Stimulated activated CD4-positive, alpha-beta T cell treated with anti-CD3 and anti-CD28 coated beads, Interleukin-12 subunit alpha, Interleukin-12 subunit beta, amount 100 ng/mL, for 4 hours (primary cell): ENCODE measurements at regions not wholly inside any gene's neighbourhood (a gene's known extent, or its start where the extent isn't known, plus 50 kb on each side); places are given as distances from the start of the nearest gene placed in this dataset.
A peak's percentile ranks its signal among the peaks of the same experiment; 100 is the strongest.

Experiments used
- DNase-seq: peaks from one replicate; pipeline ENCODE4 v3.0.0-alpha.2; 2020

DNA sequence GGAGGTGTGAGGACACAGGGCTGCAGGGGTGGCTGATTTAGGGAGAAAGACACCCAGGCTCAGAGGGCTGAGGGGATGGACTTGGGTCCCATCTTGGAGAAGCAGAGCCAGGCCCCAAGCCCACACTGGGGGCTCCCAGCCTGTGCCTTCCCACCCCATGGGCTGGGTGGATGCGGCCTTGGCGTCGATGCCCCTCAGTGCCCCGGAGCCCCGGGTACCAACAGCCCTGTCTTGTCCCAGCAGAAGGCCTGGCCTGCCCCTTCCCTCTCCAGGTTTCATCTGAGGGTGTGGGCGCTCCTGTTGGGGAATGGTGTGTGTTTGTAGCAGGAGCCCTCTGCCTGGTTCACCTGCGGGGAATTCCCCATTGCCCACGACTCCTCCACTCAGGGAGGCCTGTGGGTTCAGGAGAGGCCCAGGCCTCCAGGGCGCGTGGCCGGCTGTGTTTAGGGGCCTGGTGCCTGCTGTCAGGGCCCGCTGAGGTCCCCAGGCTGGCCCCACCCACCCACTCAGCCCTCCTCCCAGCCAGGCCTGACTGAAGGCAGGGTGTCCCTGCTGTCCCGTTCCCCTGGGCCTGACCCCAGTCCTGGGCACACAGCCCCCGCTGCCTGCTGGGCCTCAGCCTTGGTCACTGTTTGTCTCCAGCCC lies 51.1 kb upstream of the BEGAIN start:
- no peak for DNase-seq

DNA sequence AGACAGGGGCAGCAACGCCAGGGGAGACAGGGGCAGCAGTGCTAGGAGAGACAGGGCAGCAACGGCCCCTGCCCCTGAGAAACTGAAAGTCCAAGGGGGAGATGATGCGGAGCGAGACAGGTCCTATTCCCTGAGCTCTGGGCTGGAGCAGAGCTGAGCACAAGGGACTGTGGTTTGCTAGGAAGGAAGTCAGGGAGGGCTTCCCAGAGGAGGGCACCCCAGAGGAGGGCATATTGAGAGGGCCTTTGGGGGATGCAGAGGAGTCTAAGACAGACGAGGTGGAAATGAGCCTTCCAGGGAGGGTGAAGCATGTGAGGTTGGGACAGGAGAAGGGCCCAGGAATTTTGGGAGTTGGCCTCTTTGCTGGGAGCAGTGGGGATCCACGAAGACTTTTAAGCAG lies 52.1 kb upstream of the BEGAIN start:
- no peak for DNase-seq

DNA sequence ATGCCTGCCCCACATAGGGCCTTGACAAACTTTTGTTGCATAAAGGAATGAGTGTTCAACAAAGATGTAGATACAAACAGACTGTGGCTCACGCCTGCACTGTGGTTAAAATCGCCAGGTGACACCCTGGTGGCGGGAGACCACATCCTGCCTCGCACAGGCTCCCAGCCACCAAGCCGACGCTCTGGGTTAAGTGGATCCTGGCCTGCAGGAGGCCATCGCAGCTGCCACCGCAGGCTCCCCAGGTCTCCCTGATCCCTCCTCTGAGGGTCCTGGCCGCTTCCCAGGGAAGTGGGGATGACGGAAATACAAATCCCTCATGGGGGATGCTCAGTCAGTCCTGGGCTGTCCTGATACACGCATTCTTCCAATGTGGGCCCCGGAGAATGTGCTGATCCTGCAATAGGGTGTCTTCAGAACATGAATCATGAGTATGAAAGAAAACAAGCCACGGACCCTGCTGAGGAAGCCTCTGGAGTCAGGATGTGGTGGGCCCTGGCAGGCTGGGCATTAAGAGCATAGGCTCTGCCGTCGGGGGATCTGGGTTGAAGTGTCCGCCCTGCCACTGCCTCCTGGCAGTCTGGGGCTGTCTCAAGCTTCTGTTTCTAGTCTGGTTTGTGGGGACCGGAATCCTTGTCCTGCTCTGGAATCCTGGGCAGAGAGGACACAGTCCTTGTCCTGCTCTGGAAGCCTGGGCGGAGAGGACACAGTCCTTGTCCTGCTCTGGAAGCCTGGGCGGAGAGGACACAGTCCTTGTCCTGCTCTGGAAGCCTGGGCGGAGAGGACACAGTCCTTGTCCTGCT lies 53.5 kb upstream of the BEGAIN start:
- peak; percentile 45 for DNase-seq

DNA sequence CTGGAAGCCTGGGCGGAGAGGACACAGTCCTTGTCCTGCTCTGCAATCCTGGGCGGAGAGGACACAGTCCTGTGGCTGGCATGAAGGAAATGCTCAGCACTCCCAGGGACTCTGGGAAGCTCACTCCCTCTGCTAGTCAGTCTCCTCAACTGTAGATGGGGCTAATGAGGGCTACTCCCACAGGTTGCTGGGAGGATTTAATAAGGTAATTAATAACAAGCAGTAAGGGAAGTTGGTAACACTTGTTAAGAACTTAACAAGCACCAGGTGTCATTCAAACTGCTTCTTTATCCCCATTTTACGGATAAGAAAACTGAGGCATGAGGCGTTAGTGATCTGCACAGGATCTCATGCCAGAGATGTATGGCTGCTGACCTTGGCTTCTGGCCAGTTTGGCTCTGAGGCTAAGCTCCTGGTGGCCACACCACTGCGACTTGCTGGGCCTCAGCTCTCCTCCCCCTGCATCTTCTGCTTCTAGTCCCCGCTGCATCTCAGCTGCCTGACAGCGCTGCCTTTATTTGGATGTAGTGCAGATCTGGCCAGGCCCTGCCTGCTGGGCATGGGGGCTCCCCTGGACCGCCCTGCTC lies 54.1 kb upstream of the BEGAIN start:
- no peak for DNase-seq

DNA sequence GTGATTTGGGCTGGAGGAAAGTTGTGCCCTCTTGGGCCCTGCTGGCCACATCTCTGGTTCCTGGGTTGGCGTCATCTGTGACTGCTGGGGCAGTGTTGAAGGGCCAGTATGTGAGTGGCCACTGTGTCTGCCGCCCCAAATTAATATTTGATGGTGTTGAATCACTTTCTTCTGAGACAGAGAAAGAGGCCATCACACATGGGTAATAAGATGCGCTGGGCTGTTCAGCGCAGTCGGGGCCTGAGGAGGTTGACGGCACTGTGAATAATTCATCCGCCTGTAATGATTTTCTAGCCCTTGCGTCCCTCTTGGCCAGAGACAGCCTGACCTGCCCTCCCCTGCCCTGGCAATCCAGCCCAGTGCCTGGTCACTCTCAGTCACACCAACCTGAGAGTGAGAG lies 56.2 kb upstream of the BEGAIN start:
- no peak for DNase-seq

DNA sequence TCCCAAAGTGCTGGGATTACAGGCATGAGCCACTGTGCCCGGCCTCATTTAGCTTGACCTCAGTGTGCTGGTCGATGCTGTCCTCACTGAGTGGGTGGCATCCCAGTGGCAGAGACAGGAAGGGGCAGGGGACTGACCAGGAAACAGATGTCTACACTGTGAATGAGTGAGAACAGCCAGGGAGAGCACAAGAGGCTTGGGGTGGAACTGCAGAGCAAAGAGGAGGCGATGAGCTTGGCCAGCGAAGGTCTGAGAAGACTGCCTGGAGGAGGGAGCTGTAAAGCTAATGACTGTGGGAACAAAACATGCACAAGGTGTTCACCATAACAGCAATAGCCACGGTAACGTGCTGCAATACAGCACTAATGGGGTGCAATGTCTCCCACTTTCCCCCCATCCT lies 57.2 kb upstream of the BEGAIN start:
- DNase-seq = no peak

DNA sequence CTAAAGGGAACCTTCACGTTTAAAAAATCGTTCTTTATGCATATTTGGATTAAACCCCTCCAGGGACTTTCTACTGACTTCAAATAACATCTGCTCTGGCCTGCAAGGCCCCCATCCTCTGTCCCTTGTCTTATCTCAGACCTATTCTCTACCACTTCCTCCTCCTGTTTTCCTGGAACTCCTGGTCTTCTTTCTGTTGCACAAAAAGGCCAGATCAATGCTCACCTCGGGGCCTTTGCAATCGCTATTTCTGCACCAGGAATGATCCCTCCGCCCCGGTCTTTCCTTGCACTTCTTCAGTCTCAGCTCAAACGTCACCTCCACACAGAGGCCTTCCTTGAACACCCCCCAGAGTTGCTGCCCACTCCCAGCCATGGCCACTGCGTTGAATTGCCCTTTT lies 57.6 kb upstream of the BEGAIN start:
- DNase-seq = no peak

DNA sequence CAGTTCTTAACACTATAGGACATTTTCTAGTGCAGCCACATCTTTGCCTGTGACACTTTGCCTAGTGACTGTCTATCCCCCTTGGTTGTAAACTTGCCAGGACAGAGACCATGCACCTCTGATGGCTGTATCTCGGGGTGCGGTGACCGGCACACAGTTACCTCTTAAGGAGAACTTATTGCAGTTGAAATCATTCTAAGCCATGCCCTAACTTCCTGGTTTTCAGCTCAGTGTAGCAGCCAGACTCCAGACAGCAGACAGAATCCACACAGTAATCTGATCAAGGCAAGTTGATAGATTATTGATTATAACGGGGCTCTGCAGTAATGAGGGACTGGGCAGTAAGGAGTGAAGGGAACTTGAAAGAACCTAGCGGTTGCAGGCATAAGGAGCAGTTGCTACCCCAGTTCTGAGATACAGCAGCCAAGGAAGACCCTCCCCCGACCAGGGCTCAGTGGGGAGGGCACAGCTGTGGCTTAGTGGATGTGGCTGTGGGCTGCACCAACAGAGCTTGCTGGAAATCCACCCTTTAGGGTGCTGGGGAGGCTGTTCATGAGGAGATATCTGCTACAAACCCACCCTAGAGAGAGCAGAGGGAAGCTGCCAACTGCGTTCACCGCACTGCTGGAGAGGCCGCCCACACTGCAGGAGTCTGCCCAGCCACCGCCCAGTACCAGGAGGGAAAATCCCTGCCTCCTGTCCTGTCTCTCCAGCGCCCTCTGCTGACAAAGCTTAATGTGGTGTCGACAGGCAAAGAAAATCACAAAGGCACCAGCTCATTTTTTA lies 58.2 kb upstream of the BEGAIN start:
- peak; percentile 86 for DNase-seq

DNA sequence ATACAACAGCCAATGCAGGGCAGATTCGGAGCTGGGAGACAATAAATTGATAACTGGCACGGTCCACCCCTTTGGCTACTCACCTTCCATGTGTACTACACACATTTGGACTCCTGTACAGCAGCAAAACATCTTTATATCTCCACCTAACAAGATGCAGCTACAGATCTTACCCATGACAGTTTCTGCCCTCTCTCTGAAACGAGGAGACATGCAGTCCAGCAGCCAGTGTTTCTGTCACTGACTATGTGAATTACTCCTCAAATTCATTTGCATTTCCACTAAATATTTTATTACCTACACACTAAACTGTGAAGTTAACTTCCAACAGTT lies 58.7 kb upstream of the BEGAIN start:
- no peak for DNase-seq

DNA sequence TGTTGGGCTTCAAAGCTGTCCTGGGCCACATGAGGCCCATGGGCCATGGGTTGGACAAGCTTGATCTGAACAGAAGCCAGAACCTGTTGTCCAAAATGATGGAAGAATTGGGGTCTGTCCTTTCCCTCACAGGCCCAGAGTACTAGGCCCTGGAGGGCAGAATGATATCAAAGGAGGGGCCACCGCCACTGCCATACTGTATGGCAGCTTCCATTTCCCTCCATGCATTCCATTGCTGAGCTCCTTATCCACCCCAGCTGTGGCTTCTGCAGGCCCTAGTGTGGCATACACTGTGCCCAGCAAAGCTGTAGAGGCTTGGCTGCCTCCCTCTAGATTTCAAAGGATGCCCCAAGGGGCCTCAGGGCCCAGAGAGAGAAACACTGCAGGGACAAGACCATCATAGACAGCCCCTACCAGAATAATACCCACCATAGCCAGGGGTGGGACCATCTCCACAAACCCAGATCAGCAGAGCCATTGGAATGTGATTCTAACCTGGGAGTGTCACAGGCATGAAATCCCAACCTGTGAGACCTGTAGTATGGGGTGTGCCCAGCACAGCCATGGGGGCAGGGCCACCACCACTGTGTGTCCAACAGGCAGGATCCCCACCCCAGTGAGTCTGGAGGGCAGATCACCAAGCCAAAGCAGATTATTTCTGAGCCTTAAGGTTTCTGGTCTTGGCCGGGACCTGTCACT lies 61.4 kb upstream of the BEGAIN start:
- no peak for DNase-seq

DNA sequence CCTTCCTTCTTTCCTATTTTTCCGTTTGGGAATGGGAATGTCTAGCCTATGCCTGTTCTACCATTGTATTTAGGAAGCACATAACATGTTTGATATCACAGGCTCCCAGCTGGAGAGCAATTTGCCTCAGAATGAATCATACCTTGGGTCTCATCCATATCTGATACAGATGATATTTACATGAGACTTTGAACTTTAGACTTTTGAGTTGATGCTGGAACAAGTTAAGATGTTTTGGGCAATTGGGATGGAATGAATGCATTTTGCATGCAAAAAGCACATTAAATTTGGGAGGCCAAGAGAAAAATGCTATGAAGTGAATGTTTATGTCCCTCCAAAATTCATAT lies 61.9 kb upstream of the BEGAIN start:
- no peak for DNase-seq

DNA sequence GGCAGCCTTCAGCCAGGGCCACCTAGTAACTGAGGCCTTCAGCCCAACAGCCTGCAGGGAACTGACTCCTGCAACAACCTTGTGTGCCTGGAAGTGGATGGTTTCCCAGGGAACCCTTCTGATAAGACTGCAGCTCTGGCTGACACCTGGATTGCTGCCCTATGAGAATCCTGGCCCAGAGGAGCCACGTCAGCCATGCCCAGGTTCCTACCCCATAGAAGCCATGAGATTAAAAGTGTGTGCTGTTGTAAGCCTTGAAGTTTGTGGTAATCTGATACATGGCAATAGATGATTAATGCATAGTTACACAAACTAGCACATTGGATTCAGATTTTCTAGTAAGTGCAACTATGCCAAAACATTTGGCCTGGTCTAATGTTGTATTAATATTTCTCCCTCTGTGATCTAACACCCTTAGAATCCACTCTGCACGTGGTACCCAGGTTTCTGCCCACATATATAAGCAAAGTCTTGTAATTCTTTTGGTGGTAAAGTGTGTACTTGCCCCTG lies 64.8 kb upstream of the BEGAIN start:
- no peak for DNase-seq

DNA sequence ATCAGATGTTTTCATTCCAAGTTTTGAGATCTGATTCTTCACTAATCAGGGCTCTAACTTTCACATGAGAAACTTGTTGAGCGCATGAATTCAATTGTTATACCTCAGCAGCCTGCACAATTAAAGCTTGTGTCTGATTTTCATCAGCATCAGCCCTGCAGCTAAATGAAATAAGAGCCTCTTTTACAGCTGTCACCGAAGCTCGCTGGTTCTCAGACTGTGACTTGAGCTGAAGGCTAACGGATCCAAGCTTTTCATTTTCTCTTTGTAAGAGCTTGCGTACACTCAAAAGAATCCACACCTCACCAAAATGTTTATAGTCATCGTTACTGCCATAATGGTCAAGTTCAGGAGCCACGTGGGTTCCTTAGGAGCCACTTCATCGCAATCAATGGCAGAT lies 65.5 kb upstream of the BEGAIN start:
- DNase-seq = no peak

DNA sequence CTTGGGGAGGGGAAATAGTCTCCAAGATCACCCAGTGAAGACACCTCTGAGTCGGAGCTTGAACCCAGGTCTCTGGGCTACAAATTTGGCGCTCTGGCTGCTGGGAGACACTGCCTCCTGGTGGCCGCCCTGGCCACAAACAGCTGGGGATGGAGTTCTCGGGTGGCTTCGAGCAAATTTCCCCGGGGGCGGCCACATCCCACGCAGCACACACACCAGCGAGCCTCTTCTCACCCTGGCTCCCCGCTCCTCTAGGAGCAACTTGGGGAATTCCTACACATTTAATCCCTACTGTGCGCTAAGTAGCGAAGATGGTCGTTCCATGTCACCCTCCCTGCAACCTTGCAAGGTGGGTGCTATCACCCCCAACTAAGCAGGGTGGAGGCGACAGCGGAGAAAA lies 66.2 kb upstream of the BEGAIN start:
- DNase-seq = peak; percentile 24

DNA sequence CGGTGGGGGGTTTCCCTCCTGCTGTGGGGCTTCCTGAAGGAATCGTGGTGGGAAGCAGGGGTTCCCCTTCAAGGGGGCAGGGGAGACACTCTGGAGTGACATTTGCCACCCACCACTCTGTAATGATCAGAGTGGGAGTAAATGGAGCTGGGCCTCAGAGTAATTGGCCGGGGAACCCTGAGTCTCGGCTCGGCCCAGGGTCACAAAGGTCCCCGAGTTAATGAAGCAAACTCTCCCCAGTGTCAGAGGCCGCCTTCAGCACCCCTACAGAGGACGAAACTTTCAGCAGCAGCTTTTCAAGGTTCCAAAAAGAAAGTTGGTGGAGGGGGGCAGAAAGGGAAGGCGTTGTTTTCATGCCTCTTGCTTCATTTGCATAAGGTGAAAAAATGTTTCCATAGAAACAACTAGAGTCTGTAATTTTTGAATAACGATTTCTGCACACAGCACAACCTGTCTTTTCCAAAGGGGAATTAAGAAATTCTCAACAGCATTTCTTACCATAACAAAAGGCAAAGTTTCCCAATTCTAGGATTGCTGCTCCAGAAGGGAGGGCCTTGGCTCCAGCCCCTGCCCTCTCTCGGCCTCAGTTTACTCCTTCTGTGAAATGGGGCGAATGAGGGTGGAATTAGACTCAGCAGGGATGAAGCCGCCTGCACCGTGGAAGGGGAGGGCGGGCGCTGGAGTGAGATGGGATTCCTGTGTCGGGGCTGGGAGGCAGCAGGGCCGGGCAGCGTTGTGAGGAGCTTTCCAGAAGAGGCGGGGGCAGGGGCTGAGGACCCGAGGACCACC lies 67.0 kb upstream of the BEGAIN start:
- no peak for DNase-seq

DNA sequence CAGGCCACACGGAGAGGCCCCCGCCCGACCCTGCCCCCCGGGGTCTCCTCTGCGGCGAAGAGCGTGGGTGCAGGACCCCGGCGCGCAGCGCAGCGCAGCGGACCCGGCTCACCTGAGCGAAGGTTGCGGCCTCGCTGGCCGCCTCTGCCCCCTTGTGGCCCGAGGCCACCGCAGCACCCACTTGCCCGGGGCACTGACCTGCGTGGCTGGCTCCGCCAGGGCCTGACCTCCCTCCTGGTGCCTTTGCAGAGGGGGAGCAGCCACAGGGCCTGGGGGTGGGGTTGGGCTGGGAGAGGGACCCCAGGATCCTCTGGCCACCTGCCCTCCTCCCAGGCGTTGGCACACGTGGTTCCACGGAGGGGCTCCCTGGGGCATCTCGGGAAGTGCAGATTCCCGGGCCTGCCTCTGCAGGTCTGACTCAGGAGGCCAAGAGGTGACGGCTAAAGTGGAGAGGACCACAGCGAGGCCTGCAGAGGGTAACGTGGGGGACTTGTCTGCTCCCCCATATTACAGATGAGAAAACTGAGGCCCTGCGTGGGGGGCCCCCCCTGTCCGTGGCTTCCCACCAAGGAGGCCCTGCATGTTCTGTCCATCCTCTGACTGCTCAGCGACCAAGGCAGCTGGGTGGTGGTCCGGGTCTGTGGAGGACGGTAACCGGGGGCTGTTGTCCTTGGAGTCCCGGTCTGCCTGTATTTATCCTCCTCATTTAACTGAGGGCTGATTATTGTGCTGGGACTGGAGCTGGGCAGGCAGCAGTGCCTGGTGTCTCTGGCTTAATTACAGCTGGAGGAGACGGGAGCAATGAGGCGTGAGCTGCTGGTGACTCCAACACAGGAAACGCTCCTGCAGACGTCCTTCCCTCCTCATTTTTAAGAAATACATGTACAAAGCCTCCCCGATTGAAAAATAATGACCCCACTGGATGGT lies 67.9 kb upstream of the BEGAIN start:
- peak; percentile 42 for DNase-seq

DNA sequence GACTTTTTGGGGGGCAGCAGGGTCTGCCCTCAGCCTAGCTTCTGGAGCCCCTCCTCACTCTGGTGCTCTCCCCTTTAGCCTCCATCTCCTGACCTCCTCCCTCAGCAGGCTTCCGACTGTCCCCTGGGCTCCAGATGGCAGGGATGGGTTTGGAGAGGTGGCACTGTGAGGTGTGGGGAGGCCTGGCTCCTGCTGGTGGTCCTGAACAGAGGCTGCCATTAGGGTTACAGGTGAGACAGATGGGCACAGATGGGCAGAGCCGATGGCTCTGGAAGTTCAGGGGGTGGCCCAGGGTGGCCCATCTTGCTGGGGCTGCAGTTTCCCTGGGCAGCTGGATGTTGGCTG lies 68.5 kb upstream of the BEGAIN start:
- no peak for DNase-seq

DNA sequence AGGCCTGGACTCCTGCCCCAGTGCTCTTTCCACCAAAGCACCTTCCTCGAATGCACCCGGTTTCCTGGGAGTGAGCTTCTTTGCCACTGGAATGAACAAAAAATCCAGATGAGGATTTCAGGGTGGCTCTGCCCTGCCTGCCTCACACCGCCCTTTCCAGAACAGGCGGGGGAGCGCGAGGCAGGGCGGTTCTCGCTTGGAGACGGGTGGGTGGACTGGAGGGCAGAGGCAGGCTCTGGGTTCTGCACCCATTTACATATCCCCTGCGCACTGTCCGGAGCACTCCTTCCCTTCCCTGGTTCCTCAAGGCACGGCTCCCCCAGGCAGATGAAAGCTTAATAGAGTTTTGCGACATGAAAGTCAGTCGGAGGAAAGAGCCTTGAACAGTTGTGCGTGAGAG lies 69.7 kb upstream of the DLK1 start:
- no peak for DNase-seq

DNA sequence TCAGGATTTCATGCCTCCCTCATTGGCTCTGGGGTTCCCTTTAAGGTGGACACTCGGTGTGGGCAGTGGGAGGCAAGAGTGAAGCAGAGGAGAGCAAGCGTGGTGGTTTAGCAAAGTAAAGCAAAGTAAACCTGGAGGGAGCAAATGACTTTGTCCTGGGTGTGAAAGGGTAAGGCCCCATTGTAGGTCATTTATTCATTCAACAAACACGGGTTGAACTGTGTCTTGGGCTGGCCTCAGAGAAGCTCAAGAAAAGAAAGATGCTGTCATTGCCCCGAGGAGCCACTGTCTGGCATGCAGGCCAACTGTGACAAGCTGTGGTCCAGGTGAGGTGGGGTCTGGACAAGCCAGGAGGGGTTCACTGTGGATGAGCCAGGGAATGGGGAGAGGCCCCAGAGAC lies 68.9 kb upstream of the DLK1 start:
- no peak for DNase-seq

DNA sequence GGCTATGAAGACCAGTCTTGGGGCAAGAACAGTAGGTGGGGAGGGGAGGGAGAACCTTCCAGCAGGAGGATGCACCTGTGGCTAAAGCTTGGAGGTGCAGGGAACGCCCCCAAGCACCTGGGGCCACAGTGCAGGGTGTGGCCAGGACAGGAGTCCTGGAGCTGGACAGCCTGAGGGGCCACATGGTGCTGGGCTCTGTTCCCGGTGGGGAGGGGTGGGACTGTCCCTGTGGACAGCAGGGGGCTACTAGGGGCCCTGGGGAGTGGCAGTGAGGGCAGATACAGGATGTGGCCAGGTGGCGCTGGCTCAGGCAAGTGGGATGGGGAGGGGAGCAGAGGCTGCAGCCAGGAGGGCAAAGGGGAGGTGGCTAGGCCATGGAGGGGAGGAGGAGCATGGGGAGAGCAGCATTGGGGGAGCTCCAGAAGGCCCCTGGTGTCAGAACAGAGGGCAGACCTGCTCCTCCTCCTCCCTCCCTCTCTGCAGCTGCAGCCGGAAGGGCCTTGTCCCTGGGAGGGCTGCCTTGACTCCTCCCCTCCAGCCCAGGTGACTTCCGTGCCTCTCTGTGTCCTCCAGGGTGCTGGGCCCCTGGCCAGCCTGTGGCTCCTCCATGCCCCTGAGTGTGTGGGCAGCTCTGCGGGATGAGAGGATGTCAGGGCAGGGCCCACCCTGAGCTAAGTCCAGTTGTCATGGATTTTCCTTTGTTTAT lies 68.4 kb upstream of the DLK1 start:
- no peak for DNase-seq
